ENCODE measurements at regions not wholly inside any gene's neighbourhood (a gene's known extent, or its start where the extent isn't known, plus 50 kb on each side); places are given as distances from the start of the nearest gene placed in this dataset.

GRCh38 chr13:50645092-50645491 is 198.4 kb downstream of the DLEU7 start:
- no peaks in the 10 kb centered on the region for H3K27me3 ChIP-seq (ENCODE audit: control insufficient read depth, insufficient read depth, low read length)
- ChIA-PET CTCF (no interaction called here), POLR2A (no interaction called here)
- TF ChIP-seq, protein P1, sequence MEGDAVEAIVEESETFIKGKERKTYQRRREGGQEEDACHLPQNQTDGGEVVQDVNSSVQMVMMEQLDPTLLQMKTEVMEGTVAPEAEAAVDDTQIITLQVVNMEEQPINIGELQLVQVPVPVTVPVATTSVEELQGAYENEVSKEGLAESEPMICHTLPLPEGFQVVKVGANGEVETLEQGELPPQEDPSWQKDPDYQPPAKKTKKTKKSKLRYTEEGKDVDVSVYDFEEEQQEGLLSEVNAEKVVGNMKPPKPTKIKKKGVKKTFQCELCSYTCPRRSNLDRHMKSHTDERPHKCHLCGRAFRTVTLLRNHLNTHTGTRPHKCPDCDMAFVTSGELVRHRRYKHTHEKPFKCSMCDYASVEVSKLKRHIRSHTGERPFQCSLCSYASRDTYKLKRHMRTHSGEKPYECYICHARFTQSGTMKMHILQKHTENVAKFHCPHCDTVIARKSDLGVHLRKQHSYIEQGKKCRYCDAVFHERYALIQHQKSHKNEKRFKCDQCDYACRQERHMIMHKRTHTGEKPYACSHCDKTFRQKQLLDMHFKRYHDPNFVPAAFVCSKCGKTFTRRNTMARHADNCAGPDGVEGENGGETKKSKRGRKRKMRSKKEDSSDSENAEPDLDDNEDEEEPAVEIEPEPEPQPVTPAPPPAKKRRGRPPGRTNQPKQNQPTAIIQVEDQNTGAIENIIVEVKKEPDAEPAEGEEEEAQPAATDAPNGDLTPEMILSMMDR (IDR thresholded peaks at IDR 0.05; ENCODE audit: insufficient read depth, low read depth, low read length): no peak
- H3K4me3 ChIP-seq (ENCODE audit: low read depth, low read length): no peak overlapping the region
- DNase-seq (ENCODE audit: low read depth): no peak
- no peaks in the 10 kb centered on the region for H3K36me3 ChIP-seq (ENCODE audit: control insufficient read depth, insufficient read depth, low read length)

GRCh38 chr13:50646070-50646469 is 197.4 kb downstream of the DLEU7 start:
- POLR2A ChIA-PET: no interaction called here
- H3K36me3 ChIP-seq (ENCODE audit: control insufficient read depth, insufficient read depth, low read length): no peaks in the 10 kb centered on the region
- DNase-seq (ENCODE audit: low read depth): peak; percentile 57
- no peaks in the 10 kb centered on the region for H3K27me3 ChIP-seq (ENCODE audit: control insufficient read depth, insufficient read depth, low read length)
- H3K4me3 ChIP-seq (ENCODE audit: low read depth, low read length): no peak overlapping the region
- CTCF ChIA-PET: interaction anchor here (0.6 to 0.9 kb wide), 2 partner anchors 22 to 180 kb away, joined by 3 read pairs; no protein-coding TSS in a partner anchor
- TF ChIP-seq, protein P1 (IDR thresholded peaks at IDR 0.05; ENCODE audit: insufficient read depth, low read depth, low read length): no peak

- CTCF ChIA-PET: no interaction called here
These were observed 194.3 kb downstream of the DLEU7 start for GRCh38 chr13:50649211-50649610.

GRCh38 chr13:50650592-50651504 is 192.6 kb downstream of the DLEU7 start:
- Histone ChIP-seq H3K27me3 (ENCODE audit: control insufficient read depth, insufficient read depth, low read length) (peaks cover 3% of the 10 kb centered on the region), H3K4me3 (ENCODE audit: low read depth, low read length) (no peak overlapping the region), H3K36me3 (ENCODE audit: control insufficient read depth, insufficient read depth, low read length) (no peaks in the 10 kb centered on the region)
- no peak for DNase-seq (ENCODE audit: low read depth)
- TF ChIP-seq, protein P1 (IDR thresholded peaks at IDR 0.05; ENCODE audit: insufficient read depth, low read depth, low read length): no peak
- POLR2A ChIA-PET: interaction anchor here (0.6 kb wide), 1 partner anchor 25 kb away, joined by 3 read pairs; no protein-coding TSS in a partner anchor
- CTCF ChIA-PET: interaction anchor here (1.2 kb wide), 1 partner anchor 12 kb away, joined by 4 read pairs; no protein-coding TSS in a partner anchor

More at GRCh38 chr13:50649211-50649610, 194.3 kb downstream of the DLEU7 start:
- Histone ChIP-seq H3K27me3 (ENCODE audit: control insufficient read depth, insufficient read depth, low read length) (peaks cover 3% of the 10 kb centered on the region), H3K4me3 (ENCODE audit: low read depth, low read length) (no peak overlapping the region), H3K36me3 (ENCODE audit: control insufficient read depth, insufficient read depth, low read length) (no peaks in the 10 kb centered on the region)
- DNase-seq (ENCODE audit: low read depth): no peak
- POLR2A ChIA-PET: no interaction called here
- TF ChIP-seq, protein P1 (IDR thresholded peaks at IDR 0.05; ENCODE audit: insufficient read depth, low read depth, low read length): no peak

- Histone ChIP-seq H3K36me3 (ENCODE audit: control insufficient read depth, insufficient read depth, low read length) (no peaks in the 10 kb centered on the region), H3K27me3 (ENCODE audit: control insufficient read depth, insufficient read depth, low read length) (peaks cover 3% of the 10 kb centered on the region), H3K4me3 (ENCODE audit: low read depth, low read length) (no peak overlapping the region)
- TF ChIP-seq, protein P1 (IDR thresholded peaks at IDR 0.05; ENCODE audit: insufficient read depth, low read depth, low read length): no peak
- no peak for DNase-seq (ENCODE audit: low read depth)
- ChIA-PET POLR2A (no interaction called here), CTCF (interaction anchor here (1.2 to 1.4 kb wide), 2 partner anchors 10 to 12 kb away, joined by 3 to 4 read pairs; no protein-coding TSS in a partner anchor)
These were observed 191.6 kb downstream of the DLEU7 start for GRCh38 chr13:50651922-50652321.

All from BJ (cell line).